Testis (tissue), 2 donors: ENCODE measurements at regions not wholly inside any gene's neighbourhood (a gene's known extent, or its start where the extent isn't known, plus 50 kb on each side); places are given as distances from the start of the nearest gene placed in this dataset.

ENCODE experiments used
- DNase-seq: peaks from one replicate; pipeline ENCODE4 v3.0.0-alpha.2; 2019
- H3K27ac ChIP-seq, 2 donors: fragments of 200-600 bp; sonication (generic); one replicate each; pipeline ENCODE4 v1.5.1; 2019
- H3K27me3 ChIP-seq: fragments of 200-600 bp; sonication (generic); one replicate; pipeline ENCODE4 v1.5.1; 2019
- H3K36me3 ChIP-seq: fragments of 200-600 bp; sonication (generic); one replicate; pipeline ENCODE4 v1.5.1; 2017; ENCODE audit warnings: low read depth; ENCODE audit errors: missing control alignments
- H3K4me1 ChIP-seq: fragments of 200-600 bp; sonication (generic); one replicate; pipeline ENCODE4 v1.5.1; 2019
- H3K4me3 ChIP-seq, 2 donors: fragments of 200-600 bp; sonication (generic); one replicate each; pipeline ENCODE4 v1.5.1; 2017 to 2019
- H3K9me3 ChIP-seq: fragments of 200-600 bp; sonication (generic); one replicate; pipeline ENCODE4 v1.5.1; 2017
- CTCF ChIP-seq, 3 experiments: fragments of 450-650 bp in 2 of 3; fragments of 200-600 bp in 1 of 3; sonication (generic) in 1 of 3; IDR thresholded peaks; one replicate each; pipeline ENCODE4 v1.5.1; 2016 to 2019; ENCODE audit warnings: antibody characterized with exemption in 3 of 3, mild to moderate bottlenecking in 2 of 3, moderate library complexity in 1 of 3
- POLR2A ChIP-seq: fragments of 450-650 bp; IDR thresholded peaks from one replicate; pipeline ENCODE4 v1.6.1; 2017; ENCODE audit warnings: antibody characterized with exemption, mild to moderate bottlenecking, moderate library complexity
- WGBS, 2 donors: methylation state at CpG; one replicate each; pipeline ENCODE4 v1.1.5; 2018; 5-methylcytosine and 5-hydroxymethylcytosine counted together
- intact Hi-C: fragments of 100-400 bp; cut with DNase I; formaldehyde crosslinking; loops from one replicate; pipeline ENCODE4 v1.15.1; 2023; ENCODE audit warnings: low total_unique reads

GRCh38 chr15:35197306-35197705, 112.2 kb upstream of the NANOGP8 start:
- H3K27me3 ChIP-seq, result no peaks in the 10 kb centered on the region
- no peak for DNase-seq
- no peak overlapping the region for H3K27ac ChIP-seq
- intact Hi-C loops, result no loop called here
- no peaks in the 10 kb centered on the region for H3K36me3 ChIP-seq
- no peak overlapping the region for H3K4me3 ChIP-seq
- no peaks in the 10 kb centered on the region for H3K9me3 ChIP-seq
- no peak for TF ChIP-seq CTCF (IDR thresholded peaks at IDR 0.05)
- TF ChIP-seq POLR2A, result no peak
- no peaks in the 10 kb centered on the region for H3K4me1 ChIP-seq

GRCh38 chr15:35196273-35196672, 111.2 kb upstream of the NANOGP8 start:
- intact Hi-C loops, result no loop called here
- 78 to 89% methylated on average over 5 of the region's 5 CpGs for WGBS, 2 donors

GRCh38 chr15:35195649-35196048, 110.6 kb upstream of the NANOGP8 start:
- H3K4me1 ChIP-seq, result no peaks in the 10 kb centered on the region
- no peak overlapping the region for H3K4me3 ChIP-seq
- DNase-seq, result no peak
- 89 to 92% methylated on average over 3 of the region's 3 CpGs for WGBS, 2 donors
- H3K27me3 ChIP-seq, result no peaks in the 10 kb centered on the region
- H3K36me3 ChIP-seq, result no peaks in the 10 kb centered on the region
- intact Hi-C loops, result no loop called here
- no peak overlapping the region for H3K27ac ChIP-seq
- TF ChIP-seq POLR2A (no peak), CTCF (IDR thresholded peaks at IDR 0.05) (no peak)
- H3K9me3 ChIP-seq, result no peaks in the 10 kb centered on the region

More at GRCh38 chr15:35196273-35196672, 111.2 kb upstream of the NANOGP8 start:
- Histone ChIP-seq H3K4me1 (no peaks in the 10 kb centered on the region), H3K4me3 (no peak overlapping the region), H3K9me3 (no peaks in the 10 kb centered on the region), H3K27ac (no peak overlapping the region), H3K36me3 (no peaks in the 10 kb centered on the region), H3K27me3 (no peaks in the 10 kb centered on the region)
- no peak for DNase-seq
- TF ChIP-seq POLR2A (no peak), CTCF (IDR thresholded peaks at IDR 0.05) (no peak)

- H3K9me3 ChIP-seq, result no peaks in the 10 kb centered on the region
- H3K36me3 ChIP-seq, result no peaks in the 10 kb centered on the region
- no peak overlapping the region for H3K27ac ChIP-seq
- 73 to 88% methylated on average over 1 of the region's 1 CpG for WGBS, 2 donors
- intact Hi-C loops, result no loop called here
- H3K27me3 ChIP-seq, result no peaks in the 10 kb centered on the region
- no peak for DNase-seq
- TF ChIP-seq CTCF (IDR thresholded peaks at IDR 0.05) (no peak), POLR2A (no peak)
- no peaks in the 10 kb centered on the region for H3K4me1 ChIP-seq
- no peak overlapping the region for H3K4me3 ChIP-seq
Measured at GRCh38 chr15:35195031-35195430, 109.9 kb upstream of the NANOGP8 start.

GRCh38 chr15:35194296-35194695, 109.2 kb upstream of the NANOGP8 start:
- 89 to 99% methylated on average over 2 of the region's 2 CpGs for WGBS, 2 donors
- no peaks in the 10 kb centered on the region for H3K36me3 ChIP-seq
- H3K27ac ChIP-seq, result no peak overlapping the region
- intact Hi-C loops, result no loop called here
- DNase-seq, result no peak
- H3K9me3 ChIP-seq, result no peaks in the 10 kb centered on the region
- TF ChIP-seq POLR2A (no peak), CTCF (IDR thresholded peaks at IDR 0.05) (no peak)
- H3K4me1 ChIP-seq, result no peaks in the 10 kb centered on the region
- no peaks in the 10 kb centered on the region for H3K27me3 ChIP-seq
- H3K4me3 ChIP-seq, result no peak overlapping the region
